HG03558 (cell line): ENCODE measurements at regions not wholly inside any gene's neighbourhood (a gene's known extent, or its start where the extent isn't known, plus 50 kb on each side); places are given as distances from the start of the nearest gene placed in this dataset.

Source experiments
- ATAC-seq: cut with Tn5 transposase; IDR thresholded peaks from one replicate; pipeline ENCODE4 v1.9.1; 2021; ENCODE audit warnings: moderate number of reproducible peaks; ENCODE audit not compliant: unreplicated experiment; ENCODE audit errors: extremely low read depth

GRCh38 chr22:49229483-49230193 is 598.0 kb downstream of the BRD1 start:
- ATAC-seq, result no peak

DNA sequence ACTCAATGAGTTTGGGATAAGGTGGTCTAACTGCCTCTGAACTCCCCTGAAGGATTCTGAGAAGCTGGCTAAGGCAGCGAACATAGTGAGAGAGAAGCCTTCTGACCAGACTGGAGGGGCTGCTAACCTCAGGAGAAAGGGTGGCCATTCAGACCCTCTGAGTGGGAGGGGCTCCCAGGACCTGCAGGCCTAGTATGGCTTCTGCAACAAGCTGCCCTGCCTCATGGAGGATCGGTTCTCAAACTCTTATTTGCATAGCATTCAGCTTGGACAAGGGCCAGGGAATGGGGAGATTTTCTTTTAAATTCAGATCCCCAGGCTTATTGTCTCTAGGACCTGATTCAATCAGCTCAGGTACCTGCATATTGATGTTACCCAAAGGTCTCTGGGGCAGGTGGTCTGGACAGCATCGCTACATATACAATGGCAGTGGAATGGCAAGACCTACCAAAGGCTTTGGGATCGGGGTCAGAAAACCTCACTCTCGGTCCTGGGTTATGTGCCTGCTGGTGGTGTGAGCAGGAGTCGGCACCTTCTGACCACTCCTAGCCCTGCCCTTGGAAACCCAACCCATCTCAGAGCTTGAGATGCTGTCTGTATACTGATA is 599.1 kb downstream of the BRD1 start:
- ATAC-seq, result no peak

- ATAC-seq, result no peak
Measured at GRCh38 chr22:49227670-49228069, 600.0 kb downstream of the BRD1 start.

DNA sequence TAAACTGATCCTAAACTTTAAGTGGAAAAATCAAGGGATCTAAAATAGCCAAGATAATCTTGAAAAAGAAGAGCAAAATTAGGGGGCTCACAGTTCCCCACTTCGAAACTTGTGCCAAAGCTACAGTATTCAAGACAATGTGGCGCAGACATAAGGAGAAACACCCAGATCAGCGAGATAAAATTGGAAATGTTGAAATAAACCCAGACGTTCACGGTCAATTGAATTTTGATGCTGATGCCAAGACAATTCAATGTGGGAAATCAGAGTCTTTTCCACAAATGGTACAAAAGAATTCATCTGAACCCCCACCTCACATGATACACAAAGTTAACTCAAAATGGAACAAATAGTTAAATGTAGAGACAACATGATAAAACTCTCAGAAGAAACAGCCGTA is 601.6 kb downstream of the BRD1 start:
- no peak for ATAC-seq

GRCh38 chr22:49224243-49224642 is 603.4 kb downstream of the BRD1 start:
- ATAC-seq, result no peak

- ATAC-seq, result no peak
Measured at GRCh38 chr22:49218142-49218541, 609.5 kb downstream of the BRD1 start.

GRCh38 chr22:49216579-49216978 is 611.1 kb downstream of the BRD1 start:
- ATAC-seq, result no peak

GRCh38 chr22:49215840-49216239 is 611.8 kb downstream of the BRD1 start:
- ATAC-seq, result no peak

DNA sequence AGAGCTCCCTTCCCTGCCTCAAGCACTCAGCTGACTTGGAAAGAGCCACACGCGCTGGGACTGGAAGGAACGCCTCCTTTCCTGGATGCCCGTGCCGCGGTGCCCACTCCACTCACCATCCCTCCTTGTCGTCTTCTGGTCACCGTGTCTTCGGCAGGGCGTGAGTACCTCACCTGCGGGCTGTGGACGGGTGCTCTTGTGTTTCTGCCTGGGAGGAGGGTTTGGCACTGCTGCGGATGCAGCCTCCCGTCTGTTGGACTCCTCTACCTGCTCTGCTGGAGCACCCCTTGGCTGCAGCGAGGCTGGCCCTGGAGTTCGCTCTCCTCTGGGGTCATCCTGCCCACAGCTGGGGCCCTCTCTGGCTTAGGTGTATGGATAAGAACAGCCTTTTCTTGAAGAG is 612.7 kb downstream of the BRD1 start:
- ATAC-seq, result no peak

DNA sequence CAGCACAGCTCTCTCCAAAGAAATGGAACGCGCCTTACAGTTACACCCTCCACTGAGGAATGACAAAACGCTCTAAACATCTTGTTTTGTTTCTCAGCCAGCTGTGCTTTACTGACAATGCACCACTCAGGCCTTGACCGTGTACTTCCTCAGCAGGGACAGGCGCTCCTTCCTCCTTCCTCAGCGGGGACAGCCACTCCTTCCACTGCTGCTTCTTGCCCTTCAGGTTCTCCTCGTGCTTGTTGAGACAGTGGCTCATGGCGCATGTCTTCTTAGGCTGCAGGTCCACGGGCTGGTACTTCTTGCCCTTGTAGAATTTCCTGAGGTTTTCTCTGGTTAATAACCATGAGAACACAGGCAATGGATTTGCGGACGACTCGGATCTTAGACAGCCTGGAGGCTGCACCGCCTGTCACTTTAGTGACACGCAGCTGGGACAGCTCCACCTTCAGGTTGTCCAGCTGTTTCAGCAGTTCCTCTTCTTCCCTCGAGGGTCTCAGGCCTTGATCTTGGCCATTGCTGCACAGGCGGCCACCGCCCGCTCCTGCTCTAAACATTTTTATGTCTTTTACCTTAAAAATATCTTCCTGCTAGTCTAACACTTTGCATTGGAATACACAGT is 613.8 kb downstream of the BRD1 start:
- ATAC-seq, result no peak

GRCh38 chr22:49212466-49212865 is 615.2 kb downstream of the BRD1 start:
- no peak for ATAC-seq

DNA sequence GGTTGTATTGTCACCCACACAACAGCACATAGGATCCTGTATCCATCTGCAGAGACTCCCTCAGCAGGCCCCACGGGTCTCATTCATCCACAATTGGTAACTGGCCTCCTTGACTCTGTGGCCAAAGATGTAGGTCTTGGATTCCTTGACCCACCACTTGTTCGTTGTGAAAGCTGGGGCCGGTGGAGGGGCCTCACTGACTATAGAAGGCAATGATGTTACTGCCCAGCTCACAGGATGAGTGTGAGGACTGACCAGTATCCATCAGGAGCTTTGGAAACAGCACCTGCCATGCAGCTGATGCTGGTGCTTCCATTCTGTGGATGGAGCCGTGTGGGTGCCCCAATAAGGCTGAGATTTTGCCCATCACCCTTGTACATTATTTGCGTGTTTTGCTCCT is 615.7 kb downstream of the BRD1 start:
- ATAC-seq, result no peak

DNA sequence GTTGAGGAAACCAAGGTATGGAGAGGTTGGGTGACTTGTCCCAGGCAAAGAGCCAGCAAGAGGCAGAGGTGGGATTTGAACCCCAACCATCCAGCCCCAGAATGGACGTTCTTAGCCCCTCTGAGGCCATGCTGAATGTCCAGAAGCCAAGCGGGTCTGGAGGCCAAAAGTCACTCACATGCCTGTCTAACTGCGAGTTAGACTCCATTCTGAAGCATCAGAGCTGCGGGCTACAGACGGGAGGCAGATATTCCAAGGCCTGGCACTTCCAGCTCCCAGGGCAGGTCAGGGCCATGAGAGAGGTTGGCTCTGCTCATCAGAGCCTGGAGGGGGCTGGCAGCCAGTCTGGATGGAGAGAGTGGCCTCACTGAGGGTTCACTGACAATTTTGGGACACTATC is 616.5 kb downstream of the BRD1 start:
- ATAC-seq, result no peak

- no peak for ATAC-seq
Measured at GRCh38 chr22:49210606-49211005, 617.1 kb downstream of the BRD1 start.

DNA sequence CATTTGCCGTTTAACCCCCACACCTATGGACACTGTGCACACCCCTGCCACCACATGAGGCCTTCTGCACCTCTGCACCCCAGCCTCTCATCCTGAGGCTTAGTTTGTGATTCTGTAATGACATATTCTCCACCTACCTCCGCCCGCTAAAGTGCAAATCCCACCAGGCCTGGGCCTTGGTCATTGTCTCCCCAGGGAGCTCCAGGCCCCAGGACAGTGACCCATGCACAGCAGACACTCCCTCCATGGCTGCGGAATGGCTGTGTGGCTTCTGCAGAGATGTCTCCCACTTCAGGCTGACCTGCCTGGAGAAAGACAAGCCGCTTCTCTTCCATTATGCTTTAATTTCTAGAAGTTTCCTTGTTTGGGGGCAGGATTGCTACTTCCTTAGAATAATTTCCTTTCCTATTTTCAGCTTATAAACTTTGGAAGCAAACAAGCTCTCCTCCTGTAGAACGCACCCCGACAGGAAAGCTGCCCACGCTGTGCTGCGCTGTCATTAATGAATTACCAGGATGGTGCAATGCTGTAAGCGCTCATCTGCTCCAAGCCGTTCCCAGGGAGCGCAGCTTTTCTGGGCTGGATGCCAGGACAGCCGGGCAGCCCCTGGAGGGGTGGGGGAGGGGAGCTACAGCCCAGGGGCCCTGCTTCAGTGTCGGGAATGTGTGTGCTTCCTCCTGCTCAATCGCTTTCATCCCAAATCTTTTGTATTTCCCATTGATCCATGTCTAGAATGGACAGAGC is 618.0 kb downstream of the BRD1 start:
- ATAC-seq, result no peak

DNA sequence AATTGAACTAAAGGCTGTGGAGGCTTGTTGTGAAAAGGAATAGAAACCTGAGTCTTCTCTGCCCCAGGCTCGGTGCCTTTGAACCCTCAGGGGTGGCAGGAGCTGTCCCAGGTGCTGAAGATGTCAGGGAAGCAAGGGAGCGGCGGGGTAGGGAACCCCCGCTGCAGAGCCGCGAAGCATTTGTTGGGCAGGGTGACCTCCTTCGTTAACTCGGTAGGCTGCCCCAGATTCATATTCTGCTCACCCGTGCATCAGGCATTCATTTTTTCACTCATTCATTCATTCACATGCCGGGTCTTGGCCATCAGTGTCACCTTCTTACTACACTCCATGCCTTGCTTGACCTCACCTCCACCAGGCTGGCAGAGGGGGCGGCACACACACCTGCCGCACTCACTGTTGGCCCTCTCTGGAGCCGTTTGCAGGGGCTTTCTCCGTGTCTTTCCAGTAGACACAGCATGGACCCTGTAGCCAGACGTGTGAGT is 618.9 kb downstream of the BRD1 start:
- ATAC-seq, result no peak

DNA sequence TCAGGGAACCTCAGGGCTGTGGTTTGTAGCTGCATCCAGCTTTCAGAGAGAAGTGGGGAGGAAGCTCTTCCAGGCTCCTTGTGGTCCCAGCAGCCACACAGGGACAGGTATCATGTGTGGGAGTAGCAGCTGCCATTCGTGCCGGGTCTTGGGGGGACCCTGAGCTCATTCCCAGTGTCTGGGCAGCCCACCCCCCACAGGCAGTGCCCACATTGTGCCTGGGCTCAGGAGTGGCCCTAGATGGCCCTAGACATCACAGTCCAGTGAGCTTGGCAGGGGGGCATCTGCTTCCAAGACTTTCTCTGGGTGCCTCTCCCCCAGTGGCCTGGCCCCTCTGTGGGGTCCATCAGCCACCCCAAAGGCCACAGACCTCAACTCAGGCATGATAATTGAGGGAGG is 619.7 kb downstream of the BRD1 start:
- no peak for ATAC-seq

DNA sequence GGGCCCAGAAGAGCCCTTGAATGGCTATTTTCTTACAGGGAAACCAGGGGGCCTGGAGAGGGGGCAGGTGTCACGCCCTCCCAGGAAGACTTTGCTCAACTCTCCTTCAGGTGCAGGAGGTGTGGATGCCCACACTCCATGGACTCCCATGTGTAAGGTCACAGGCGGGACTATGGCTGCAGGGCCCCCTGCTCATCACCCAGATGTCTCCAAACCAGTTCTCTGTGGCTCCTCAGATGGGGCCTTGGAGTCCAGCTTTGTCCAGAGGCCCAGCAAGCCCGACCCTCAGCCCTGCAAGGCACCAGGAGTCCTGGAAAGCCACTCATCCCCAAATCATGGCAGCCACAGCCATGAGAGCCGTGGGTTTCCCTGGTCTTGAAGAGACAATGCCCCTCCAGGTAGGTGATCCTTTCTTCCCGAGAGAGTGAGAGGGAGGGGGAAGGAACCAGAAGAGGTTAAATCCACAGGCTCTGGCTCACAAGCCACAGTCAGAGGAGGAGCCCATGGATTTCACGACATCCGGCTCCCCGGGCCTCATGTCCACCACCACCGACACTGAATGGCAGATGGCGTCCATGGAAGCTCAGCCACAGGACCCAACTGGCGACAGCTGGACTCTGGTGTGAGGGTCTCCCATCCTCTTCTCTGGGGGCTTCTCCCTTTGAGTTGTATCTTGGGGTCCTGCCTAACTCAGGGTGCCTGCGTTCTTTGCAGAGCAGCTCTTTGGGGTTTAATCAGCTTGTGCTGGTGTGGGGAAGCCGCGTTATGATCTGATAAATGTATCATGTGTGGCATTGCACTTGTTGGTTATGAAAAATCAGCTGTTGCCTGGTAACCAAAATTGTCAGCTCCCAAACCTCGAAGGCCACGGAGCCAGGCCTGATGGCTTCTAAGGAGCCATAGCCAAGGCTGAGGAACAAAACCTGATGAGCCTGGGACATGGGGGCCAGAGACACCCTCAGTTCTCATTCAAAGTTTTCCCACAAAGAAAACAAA is 620.4 kb downstream of the BRD1 start:
- ATAC-seq, result no peak

DNA sequence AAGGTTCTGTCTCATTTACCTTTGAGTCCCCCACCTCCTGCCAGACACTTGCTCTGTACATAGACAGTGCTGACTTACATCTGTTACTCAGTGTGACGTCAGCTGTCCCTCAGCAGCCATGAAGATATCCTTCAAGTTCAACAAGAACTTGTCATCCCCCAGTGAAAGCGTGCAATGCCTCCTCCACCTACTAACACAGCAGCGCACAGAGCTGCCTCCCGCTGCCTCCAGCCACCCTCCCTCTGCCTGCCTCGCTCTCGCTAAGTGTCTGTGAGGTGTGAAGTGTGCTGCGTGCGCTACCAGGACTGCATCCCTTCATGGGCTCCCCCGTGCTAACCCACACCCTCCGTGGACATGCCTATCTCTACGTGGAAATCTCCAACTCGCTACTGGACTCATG is 621.4 kb downstream of the BRD1 start:
- ATAC-seq, result no peak

- no peak for ATAC-seq
Measured at GRCh38 chr22:49205483-49205800, 622.2 kb downstream of the BRD1 start.
